ENCODE measurements at regions not wholly inside any gene's neighbourhood (a gene's known extent, or its start where the extent isn't known, plus 50 kb on each side); places are given as distances from the start of the nearest gene placed in this dataset.

GRCh38 chr2:106012001-106012590 is 182.0 kb downstream of the UXS1 start:
- H3K9me3 Mint-ChIP-seq (ENCODE audit: low read depth, unreplicated experiment), result peaks cover under 1% of the 10 kb centered on the region
- CTCF ChIA-PET, result no interaction called here
- H3K27ac Mint-ChIP-seq (ENCODE audit: unreplicated experiment), result no peak overlapping the region
- no peaks in the 10 kb centered on the region for H3K27me3 Mint-ChIP-seq (ENCODE audit: unreplicated experiment)
- no peak overlapping the region for H3K4me3 Mint-ChIP-seq (ENCODE audit: low read depth, unreplicated experiment)
- intact Hi-C loops (cut with micrococcal nuclease; ENCODE audit: unreplicated experiment), result no loop called here
- no peak for DNase-seq
- H3K36me3 Mint-ChIP-seq (ENCODE audit: insufficient read depth, unreplicated experiment), result no peaks in the 10 kb centered on the region
- BruUV-seq (replicated peaks), result no TSS peak
- no peaks in the 10 kb centered on the region for H3K4me1 Mint-ChIP-seq (ENCODE audit: low read depth, unreplicated experiment)
- no peak for TF ChIP-seq CTCF (IDR thresholded peaks at IDR 0.05; ENCODE audit: unreplicated experiment)

GRCh38 chr2:106011380-106011779 is 182.7 kb downstream of the UXS1 start:
- Mint-ChIP-seq H3K36me3 (ENCODE audit: insufficient read depth, unreplicated experiment) (no peaks in the 10 kb centered on the region), H3K4me1 (ENCODE audit: low read depth, unreplicated experiment) (no peaks in the 10 kb centered on the region), H3K4me3 (ENCODE audit: low read depth, unreplicated experiment) (no peak overlapping the region), H3K27ac (ENCODE audit: unreplicated experiment) (no peak overlapping the region), H3K27me3 (ENCODE audit: unreplicated experiment) (no peaks in the 10 kb centered on the region), H3K9me3 (ENCODE audit: low read depth, unreplicated experiment) (peaks cover 7% of the 10 kb centered on the region)
- intact Hi-C loops (cut with micrococcal nuclease; ENCODE audit: unreplicated experiment), result no loop called here
- CTCF ChIA-PET, result no interaction called here
- no TSS peak for BruUV-seq (replicated peaks)
- no peak for TF ChIP-seq CTCF (IDR thresholded peaks at IDR 0.05; ENCODE audit: unreplicated experiment)
- no peak for DNase-seq

DNA sequence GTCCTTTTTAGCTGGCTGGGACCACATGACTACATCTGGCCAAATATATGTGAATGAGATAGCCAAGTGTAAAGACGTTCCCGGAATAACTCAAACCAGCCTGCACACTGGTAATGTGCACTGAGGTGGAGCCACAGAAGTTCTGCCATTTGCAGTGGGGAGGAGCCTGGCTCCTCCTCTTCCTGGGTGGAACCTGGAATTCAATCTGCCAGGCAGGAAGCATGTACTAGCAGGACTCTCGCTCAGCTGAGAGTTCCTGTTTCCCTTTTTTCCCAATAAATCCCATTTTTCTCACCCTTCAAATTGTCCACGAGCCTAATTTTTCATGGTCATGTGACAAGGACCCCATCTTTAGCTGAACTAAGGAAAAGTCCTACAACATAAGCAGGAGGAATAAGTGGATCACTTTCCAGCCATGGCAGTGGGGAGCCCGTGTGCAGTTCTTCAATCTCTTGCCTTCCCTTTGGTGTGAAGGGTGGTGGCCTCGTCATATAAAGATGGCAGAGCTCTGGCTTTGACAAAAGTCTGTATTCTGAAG is 183.2 kb downstream of the UXS1 start:
- Mint-ChIP-seq H3K27me3 (ENCODE audit: unreplicated experiment) (no peaks in the 10 kb centered on the region), H3K27ac (ENCODE audit: unreplicated experiment) (no peak overlapping the region)
- TF ChIP-seq CTCF (IDR thresholded peaks at IDR 0.05; ENCODE audit: unreplicated experiment), result no peak

DNA sequence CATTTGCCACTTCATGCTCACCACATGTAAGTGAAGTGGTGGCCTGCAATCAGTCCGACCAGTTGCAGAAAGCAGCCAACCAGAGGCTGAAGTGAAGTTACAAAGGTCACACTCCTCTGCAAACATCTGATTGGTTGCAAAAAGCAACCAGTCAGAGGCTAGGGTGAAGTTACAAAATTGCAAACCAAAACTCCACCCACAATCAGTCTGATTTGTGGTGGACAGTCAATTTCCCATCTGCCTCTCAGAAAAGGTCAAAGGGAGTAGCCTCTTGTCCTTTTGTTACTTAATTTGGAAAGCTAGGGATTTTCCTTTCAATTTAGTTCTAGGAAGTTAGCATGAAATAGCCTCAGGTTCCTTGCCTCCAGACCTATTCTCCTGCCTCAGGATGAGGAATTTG is 185.0 kb downstream of the UXS1 start:
- no TSS peak for BruUV-seq (replicated peaks)
- H3K36me3 Mint-ChIP-seq (ENCODE audit: insufficient read depth, unreplicated experiment), result no peaks in the 10 kb centered on the region
- no peaks in the 10 kb centered on the region for H3K27me3 Mint-ChIP-seq (ENCODE audit: unreplicated experiment)
- no peak for TF ChIP-seq CTCF (IDR thresholded peaks at IDR 0.05; ENCODE audit: unreplicated experiment)
- no peak for DNase-seq
- intact Hi-C loops (cut with micrococcal nuclease; ENCODE audit: unreplicated experiment), result no loop called here
- no peak overlapping the region for H3K4me3 Mint-ChIP-seq (ENCODE audit: low read depth, unreplicated experiment)
- peaks cover 9% of the 10 kb centered on the region for H3K9me3 Mint-ChIP-seq (ENCODE audit: low read depth, unreplicated experiment)
- no peaks in the 10 kb centered on the region for H3K4me1 Mint-ChIP-seq (ENCODE audit: low read depth, unreplicated experiment)
- H3K27ac Mint-ChIP-seq (ENCODE audit: unreplicated experiment), result no peak overlapping the region
- CTCF ChIA-PET, result no interaction called here

More for the DNA sequence above, 183.2 kb downstream of the UXS1 start:
- CTCF ChIA-PET, result no interaction called here
- Mint-ChIP-seq H3K36me3 (ENCODE audit: insufficient read depth, unreplicated experiment) (no peaks in the 10 kb centered on the region), H3K9me3 (ENCODE audit: low read depth, unreplicated experiment) (peaks cover 9% of the 10 kb centered on the region), H3K4me3 (ENCODE audit: low read depth, unreplicated experiment) (no peak overlapping the region), H3K4me1 (ENCODE audit: low read depth, unreplicated experiment) (no peaks in the 10 kb centered on the region)
- no TSS peak for BruUV-seq (replicated peaks)
- intact Hi-C loops (cut with micrococcal nuclease; ENCODE audit: unreplicated experiment), result no loop called here
- no peak for DNase-seq

All from Calu3 (cell line).